Hematopoietic multipotent progenitor cell treated with erythropoietin and hydrocortisone succinate and interleukin-3 and kit ligand, for 4 days (in vitro differentiated cells): ENCODE measurements at regions not wholly inside any gene's neighbourhood (a gene's known extent, or its start where the extent isn't known, plus 50 kb on each side); places are given as distances from the start of the nearest gene placed in this dataset.

Experiments
- DNase-seq: peaks from one replicate; pipeline ENCODE4 v3.0.0-alpha.2; 2015

DNA sequence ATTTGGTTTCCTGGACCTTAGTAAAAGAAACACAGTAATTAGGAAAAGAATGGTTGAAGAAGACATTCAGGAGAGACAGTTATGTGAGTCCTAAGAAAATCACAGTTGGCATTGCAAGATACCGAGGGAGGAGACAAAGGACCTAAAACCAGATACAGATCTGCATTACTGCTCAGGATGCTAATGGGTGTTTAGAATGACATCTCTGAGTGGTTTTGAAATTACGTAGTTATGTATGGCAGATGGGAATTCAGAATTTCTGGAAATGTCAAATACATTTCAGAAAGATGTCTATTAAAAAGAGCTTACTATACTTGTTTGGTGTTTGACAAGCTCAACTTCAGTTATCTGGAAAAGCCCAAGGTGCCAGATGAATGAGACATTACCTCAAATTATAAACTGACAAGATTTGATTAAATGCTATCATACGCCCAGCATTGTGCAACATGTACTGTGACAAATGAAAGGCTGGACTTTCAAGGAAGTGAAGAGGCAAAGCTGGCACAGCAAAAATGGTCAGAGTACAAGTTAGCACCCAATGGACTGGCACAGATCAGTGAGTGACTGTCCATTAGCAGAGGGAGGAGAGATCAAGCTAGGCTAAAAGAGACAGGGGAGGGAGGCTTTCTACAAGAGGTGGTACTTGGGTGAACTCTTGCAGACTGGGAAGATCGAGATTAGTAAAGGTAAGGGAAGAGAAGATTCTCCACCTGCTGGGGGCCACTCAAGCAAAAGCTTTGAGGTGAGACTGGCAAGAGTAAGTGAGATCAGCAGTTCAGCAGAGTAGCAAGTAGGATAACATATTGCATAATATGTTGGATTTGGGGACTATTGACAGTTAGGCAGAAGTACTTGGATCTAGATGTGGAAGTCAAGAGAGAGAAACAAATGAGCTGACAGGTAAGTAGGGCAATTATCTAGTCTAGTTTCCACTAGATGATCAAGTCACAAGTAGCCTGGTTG lies 168.9 kb downstream of the CYRIA start:
- no peak for DNase-seq

DNA sequence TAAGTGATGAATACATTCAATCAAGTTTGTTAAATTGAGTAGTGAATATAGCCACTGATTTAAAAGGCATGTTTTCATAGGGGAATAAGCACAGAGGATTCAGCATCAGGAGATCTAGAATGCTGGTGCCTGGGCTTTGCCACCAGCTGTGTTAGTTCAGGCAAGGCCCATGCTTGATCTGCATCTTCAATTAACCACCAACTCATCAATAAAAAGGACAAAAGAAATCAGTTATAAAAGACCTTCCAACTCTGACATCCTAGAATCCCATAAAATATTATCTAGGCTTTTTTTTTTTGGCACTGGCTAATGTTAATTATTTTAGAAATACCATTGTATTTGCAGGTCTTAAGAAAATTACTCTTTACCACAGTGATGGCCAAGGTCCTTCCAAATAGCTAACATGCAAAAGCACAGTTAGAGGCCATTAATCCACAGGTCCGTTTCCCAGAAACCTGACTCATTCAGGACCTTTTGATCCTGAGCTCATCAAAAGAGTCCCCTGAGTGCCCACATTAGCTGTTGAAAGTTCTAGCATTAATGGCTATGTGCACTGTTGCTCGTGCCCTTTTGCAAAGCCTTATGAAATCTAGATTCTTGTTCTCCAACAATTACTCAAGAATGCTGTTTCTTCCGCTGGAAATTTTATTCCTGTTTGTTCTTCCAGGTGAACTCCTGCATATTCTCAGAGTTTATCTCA lies 170.0 kb downstream of the CYRIA start:
- DNase-seq: no peak

DNA sequence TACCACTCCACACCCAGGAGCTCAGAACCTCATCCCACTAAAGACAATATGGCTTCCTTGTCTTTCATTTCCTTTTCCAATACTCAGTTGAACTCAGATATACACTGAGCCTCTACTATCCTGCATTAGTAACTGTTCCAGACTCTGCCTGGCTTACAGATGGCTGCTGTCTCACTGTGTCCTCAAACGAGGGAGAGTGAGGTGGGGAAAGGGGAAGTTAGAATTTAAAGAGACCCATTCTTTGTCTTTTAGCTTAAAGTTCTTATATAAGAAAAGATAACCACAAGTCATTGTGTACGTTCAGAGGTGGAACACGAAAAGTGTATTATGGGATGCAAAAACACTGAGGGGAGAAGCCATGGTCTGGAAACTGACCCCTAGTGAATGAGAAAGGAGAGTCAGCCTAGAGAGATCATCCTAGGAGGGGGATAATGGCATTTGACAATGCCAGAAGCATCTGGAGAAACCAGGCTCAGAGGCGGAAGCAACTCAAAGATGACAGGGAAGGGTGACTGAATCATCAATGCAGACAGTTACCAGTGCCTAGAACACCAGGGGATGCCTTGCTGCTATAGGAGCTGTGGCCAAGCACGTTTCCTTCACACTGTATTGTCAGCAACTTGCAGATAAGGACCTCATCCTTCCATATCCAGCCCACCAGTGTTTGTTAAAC lies 170.7 kb downstream of the CYRIA start:
- peak; percentile 79 for DNase-seq

DNA sequence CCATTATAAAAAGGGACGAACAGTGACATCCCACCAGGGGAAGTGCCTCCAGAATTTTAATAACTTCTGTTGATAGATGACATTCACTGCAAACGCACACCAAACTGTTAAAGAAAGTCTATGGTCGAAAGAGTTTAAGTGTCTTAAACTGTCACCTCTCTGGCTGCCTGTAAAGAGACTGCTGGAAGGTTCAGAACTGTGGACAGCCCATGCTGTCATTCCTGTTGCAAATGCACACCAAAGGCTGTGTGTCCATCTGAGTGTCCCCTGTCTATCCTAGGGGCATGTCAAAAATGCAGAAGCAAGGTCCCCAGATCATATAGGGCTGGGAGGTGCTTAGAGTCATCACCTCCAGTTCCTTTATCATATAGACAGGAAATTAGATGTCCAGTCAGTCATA lies 171.8 kb downstream of the CYRIA start:
- DNase-seq: no peak

DNA sequence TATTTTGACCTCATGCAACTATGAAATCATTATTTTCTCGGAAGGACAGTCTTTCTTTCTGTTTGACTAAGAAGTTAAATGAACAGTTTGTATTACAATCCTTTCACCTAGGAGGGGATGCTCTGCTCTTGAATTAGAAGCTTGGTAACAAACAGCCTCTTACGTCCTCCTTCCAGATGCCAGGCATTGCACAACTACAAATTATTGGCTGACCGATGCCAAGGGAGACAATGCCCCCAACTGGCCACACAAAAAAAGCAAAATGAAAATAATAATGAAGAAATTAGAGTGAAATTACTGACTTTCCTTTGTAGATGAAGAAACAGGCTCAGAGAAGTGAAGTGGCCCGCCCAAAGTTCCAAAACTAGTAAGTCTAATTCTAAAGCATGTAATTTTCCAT lies 177.9 kb downstream of the CYRIA start:
- peak; percentile 91 for DNase-seq

DNA sequence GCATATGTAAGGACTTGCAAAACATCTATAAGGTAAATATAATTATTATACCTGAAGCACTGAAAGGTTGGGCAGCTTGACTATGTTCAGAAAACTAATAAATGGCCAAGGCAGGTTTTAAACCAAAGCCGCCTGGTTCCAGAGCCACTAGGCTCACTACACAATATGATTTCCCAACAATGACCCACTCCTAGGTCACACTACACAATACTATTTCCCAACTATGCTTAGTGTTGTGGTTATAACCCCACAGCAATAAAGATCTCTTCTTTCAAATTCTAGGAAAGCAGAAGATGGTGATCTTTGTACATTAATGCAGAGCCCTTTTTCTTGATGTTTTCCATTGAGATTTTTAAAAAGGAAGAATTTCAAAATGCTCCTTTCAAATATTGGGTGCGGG lies 180.4 kb downstream of the CYRIA start:
- peak; percentile 75 for DNase-seq

DNA sequence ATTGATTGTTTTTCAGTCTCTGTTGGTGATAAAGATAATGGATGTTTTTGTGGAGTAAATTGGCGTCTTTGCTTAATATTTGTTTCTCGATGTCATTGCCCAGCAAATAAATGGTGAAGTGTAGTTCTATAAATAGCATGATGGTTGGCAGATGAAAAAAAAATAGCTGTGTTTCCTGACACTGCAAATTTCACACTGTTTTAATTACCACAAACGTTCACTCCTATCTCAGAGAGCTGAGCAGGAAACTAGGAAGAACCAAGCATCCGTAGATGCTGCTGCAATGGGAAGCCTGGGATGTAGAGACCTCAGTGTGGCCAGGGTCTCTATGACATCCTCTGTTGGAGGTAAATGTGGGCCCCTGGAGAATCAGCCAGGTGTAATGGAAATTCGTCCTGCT lies 183.2 kb downstream of the CYRIA start:
- DNase-seq: peak; percentile 76

DNA sequence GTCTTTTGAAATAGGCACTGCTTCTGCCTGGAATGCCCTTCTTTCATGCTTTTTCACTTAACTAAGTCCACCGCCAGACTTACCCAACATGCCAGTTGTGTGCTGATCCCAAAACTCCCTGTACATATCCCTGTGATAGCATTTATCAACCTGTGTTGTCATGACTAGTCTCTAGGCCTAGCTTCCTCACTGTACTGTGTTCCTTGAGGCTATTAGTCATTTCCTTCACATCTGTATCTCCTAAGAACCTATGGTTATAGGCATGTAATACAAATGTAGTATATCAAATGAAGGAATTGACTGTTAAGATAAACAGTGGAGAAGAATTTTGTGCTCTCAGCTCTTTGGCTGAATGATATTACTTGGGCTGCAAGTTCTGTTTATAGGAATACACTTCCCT lies 184.3 kb downstream of the CYRIA start:
- peak; percentile 59 for DNase-seq

DNA sequence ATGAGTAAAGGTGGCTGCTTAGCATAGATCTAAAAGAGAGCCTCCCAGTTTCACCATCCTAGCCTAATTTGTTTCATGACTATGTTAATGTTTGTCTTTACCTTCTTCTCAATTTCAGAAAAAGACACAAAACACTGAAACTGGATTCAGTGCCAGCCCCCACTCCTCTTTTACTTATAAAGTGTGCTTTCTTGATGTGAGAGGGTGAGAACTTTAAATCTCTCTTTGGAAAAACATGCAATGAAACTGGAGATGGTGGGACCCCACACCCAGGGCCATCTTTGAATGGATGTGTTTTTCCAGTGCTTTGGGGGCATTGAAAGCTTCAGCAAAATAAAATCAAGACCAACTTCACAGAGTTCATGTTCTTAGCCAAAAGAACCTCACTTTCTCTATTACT lies 185.9 kb downstream of the CYRIA start:
- no peak for DNase-seq

DNA sequence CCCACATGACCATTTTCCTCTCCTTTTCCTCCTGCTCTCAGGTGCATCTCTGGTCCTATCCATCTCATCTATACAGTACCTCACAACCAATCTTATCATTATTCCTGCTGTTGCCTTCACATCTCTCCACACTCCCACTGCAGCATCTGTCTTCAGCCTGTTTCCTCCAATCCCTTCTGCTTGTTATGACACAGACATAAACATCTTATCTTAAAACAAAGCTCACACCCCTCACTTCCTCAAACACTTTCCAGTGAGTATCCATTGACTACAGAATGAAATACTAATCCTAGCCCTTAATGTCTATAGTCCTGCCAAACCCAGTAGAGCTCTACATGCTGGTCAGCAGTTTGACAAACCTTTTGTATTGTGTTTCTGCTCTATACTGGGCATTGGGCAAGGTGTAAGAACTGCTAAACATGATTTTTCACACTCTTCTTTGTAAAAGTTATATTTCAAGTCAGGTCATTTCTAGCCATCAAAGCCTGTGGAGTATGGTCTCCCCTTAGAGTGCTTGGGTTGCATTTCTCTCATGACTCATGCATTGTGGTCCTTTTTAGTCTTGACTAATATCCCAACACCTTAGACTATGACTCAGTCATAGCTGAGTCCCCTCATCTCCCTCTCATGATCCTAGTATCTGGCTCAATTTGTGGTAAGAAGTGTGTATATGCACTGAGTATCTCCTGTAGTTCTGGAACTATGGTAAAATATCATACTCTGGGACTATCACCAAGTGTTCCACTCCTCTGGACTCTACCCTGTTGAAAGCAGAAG lies 187.0 kb downstream of the CYRIA start:
- peak; percentile 83 for DNase-seq

DNA sequence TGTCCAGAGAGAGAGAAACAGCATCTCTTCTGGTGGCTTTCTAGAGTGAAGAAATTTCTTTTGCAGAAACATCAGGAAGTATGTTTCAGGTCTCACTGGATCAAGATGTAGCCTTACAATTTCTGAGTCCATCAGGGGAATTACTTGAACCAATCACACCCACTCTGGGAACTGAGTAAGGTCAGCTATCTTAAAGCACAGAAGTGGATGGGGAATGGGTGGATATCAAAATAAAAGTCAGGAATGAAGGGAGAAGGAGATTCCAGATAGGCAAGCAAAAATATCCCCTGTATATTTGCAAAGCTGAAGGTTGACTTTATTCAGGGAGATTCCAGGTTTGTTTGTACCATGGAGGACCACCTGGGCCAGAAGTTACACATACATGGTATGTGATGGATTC lies 188.0 kb downstream of the CYRIA start:
- DNase-seq: peak; percentile 35

DNA sequence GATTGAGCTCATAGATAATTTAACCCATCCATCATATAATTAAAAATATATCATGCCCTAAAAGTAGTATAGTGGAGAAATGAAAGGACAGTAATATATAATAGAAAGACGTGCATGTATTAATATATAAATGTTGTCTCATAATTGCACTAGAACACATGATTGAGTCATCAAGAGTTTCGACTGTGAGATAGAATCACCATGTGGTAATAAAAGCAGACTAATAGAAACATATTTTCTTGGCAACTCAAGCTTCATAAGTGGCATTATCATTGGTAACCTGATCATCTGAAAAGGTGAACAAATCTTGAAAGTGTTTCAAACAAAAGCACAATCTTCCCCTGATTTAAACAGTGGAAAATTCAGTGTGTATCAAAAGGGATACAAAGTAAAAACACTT lies 188.8 kb downstream of the CYRIA start:
- DNase-seq: no peak

DNA sequence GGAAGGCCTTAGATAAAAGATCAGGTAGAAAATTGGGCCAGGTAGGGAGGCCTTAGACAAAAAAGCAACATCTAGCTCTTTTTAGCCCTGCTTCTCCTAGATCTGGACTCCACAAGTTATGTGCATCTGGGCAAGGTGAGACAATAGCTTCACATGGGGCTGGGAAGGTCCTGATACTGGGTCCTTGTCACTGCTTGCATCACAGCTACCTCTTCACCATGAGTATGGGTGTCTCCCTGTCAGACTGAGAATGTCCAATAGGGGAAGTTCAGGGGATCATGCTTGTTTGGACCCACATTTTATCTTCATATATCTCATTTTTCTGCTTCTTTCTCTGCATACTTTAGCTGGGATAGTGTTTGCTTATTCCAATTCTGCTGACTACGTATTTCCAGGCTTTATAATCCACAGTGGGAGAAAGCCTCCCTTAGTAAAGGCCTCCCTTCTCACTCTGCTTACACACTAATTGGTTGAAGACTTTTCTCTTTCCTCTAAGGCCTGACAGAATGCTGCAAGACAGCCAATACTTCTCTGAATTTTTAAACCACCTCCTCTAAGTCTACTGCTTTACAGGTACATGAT lies 189.6 kb downstream of the CYRIA start:
- DNase-seq: peak; percentile 52

DNA sequence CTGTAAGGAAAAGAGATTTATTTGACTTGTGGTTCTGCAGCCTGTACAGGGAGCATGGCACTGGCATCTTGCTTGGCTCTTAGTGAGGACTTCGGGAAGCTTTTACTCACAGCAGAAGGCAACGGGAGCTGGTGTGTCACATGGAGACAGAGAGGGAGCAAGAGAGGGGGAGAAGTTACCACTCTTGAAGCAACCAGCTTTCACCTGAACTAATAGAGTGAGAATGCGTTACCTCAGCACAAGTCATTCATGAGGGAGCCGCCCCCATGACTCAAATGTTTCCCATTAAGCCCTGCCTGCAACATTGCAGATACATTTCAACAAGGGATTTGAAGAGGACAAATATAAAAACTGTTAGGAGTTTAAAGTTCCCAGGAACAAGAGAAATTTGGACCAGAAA lies 190.0 kb downstream of the CYRIA start:
- peak; percentile 36 for DNase-seq

DNA sequence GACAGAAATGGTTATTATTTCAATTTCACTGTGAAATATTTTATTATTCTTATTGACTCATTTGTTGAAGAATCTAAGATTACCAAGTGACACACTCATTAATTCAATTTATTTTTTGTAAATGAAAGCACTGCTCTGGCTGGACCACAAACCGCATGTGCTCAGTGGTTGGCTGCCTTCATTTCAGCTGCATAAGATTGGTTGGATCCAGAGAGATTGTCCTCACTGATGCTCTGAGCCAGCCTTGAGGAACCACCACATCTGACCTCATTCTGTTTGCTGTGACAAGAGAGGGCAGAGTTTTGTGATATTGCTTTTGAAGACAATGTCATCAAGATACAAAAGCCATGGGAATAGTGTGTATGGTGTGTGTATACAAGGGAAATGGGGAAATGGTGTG lies 192.1 kb downstream of the CYRIA start:
- no peak for DNase-seq

DNA sequence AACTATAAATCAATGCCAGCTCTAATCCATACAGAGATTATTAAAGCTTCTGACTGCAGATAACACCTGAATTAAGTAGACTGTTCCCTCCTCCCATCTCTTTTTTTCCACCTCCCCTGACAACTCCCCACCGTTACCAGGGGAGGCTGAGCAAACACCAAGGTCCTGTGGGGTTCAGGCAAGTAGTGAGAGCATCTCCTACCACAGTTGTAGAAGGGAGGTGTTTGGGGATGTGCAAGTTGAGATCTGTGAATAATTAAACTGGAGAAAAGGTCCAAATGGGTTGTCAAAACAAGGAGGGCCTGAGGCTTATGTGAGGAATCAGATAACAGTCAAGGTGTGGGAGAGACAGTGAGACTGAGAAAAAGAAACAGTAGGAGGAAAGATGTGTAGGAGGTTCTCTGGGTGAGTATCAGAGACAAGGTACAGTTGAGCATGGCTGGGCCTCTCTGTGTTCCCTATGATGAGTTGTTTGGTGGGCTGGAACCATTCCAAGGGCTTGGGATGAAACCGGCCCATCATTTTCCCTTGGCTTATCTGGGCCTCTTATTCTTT lies 194.6 kb downstream of the CYRIA start:
- DNase-seq: no peak

DNA sequence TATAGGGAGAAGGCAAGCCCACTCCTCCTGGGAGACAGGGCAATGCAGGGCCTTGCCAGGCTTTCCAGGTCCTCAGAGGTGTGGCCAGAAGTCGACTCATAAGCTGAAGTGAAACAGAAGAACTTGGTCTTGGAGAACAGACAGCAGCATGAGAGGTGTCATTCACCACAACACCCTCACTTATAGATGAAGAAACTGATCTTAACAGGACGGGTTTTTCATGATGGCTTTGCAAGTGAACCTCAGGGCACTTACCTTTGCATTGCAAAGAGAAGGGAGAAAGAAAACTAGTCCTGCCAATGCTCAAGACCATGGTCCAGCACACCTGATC lies 198.8 kb downstream of the CYRIA start:
- DNase-seq: no peak

DNA sequence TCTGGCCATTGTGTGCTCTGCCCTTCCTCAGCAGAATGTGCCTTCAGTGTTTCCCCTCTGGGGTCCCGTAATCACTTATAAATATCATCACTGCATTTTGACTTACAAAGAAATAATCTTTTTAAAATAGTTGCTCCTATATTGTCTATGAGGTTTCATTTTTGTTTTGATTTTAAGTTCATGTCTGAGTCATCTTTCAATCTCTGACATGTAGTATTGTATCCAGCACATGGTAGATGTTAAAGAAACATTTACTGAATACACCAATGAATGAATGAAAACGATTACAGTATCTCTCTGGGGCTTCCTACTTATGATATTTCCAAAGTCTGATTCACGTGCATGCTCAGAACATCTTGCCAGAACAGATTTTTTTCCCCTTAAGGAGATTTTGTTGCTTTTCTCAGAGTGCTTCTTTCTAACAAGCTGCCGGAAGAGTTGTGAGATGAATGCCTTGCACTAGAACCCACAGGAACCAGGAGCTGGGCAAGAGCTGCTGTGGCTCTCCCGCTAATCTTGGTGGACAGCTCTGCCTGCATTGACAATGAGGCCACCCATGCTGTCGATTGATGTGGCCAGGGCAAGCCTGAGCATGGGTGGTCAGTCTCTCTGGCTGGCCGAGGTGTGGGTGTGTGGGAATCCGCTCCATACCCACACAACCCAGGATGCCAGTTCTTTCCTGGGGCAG lies 199.4 kb downstream of the CYRIA start:
- no peak for DNase-seq

DNA sequence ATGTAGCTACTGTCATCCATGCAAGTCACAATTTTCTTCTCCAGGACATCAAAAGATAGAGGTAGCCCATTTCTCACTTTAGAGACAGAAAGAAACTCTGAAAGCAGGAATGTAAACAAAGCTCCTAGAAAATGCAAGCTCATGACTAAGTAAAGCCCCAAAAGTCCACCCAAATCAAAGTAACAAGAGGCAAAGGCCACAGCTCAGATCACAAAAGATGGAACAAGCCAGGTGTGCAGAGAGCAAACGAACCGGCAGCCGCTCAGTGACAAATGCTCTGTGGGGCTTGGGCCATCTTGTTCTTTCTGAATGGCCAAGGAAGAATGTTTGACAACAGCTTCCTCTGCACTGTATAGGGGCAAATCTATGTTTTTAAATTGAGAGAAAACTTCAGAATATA lies 201.0 kb downstream of the CYRIA start:
- DNase-seq: no peak

DNA sequence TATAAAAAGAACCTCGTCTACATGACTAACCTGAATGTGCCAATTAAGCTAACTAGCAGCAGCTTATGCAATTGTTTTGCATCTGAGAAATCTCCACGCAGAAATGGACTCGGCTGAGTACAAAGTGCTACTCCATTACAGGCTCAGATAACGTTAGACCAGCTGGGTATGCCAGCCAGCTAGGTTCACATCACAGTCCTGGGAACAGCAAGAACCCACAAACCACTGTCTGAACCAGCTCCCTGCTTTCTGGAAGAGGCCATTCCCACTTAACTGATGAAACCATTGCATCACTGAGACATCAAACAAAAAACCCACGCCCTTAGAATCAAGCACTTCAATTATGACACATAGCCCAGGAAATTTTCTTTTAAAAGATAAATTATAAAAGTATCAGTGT lies 202.7 kb downstream of the CYRIA start:
- DNase-seq: peak; percentile 49

DNA sequence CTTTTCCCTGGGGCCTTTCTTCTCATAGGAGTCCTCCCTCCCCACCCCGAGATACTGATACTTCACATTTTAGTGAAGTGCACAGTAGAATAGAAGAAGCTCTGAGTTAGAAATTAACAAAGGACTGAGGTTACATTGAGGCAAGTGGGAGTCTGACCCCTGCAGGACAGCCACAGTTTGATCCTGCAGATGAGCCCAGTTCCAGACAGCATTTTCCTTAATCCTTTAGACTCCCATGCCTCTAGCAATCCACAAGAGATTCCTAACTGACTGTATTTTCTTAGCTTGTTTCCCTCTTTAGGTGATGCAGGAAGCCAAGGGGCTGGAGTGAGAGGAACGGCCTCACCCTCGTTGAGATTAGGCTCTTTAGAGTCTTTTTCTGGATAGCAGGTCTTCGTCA lies 204.0 kb downstream of the CYRIA start:
- DNase-seq: no peak

DNA sequence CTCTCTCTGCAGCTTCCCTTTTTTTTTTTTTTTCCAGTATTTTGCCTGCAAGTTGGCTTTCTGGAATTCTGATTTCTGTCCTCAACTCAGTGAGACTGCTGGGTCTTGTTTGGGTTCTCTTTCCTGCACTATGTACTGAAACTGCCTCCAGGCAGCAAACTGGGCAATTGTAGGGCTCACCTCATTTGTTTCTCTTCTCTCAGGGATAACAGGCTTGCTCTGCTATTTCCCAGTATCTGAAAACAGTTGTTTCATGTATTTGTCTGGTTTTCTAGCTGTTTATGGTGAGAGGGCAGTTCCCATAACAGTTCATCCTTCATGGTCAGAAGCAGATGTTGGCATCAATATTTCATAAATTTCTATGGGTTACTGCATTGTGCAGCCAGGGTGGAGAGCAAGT lies 206.0 kb downstream of the CYRIA start:
- no peak for DNase-seq
